H1 (cell line): ENCODE measurements at regions not wholly inside any gene's neighbourhood (a gene's known extent, or its start where the extent isn't known, plus 50 kb on each side); places are given as distances from the start of the nearest gene placed in this dataset.

Source experiments
- CTCF ChIA-PET: fragments of 300-600 bp; sonication (Branson Sonifier 250); formaldehyde crosslinking; loops from one replicate; lab custom pipeline; 2021; ENCODE audit not compliant: partially characterized antibody; lab: Charles Lee
- POLR2A ChIA-PET: fragments of 300-600 bp; sonication (Branson Sonifier 250); formaldehyde crosslinking; loops from one replicate; lab custom pipeline; 2021; ENCODE audit warnings: inconsistent platforms; ENCODE audit not compliant: partially characterized antibody; lab: Charles Lee
- DNase-seq, 2 experiments: peaks; one replicate each; pipeline versions ENCODE4 v3.0.0 to v3.0.0-alpha.2; 2010 to 2022; ENCODE audit warnings: low spot score in 2 of 2, low read depth in 1 of 2, mixed read lengths in 1 of 2
- FAIRE-seq: peaks from 2 replicates; lab custom pipeline; 2011; peaks lifted over from hg19 to GRCh38; lab: Jason Lieb, UNC
- H2AFZ ChIP-seq: 2 replicates; pipeline ENCODE4 v1.8.1; 2012; ENCODE audit warnings: low read length, inconsistent platforms
- H2AK5ac ChIP-seq: 2 replicates; pipeline ENCODE4 v1.6.1; 2013; ENCODE audit warnings: low read depth, low read length
- H2BK120ac ChIP-seq: replicated peaks from 2 replicates; pipeline ENCODE3; 2013; ENCODE audit warnings: low read depth, low read length, inconsistent platforms
- H2BK12ac ChIP-seq: 2 replicates; pipeline ENCODE4 v1.6.1; 2013; ENCODE audit warnings: low read depth, low read length
- H2BK15ac ChIP-seq: 2 replicates; pipeline ENCODE4 v1.6.1; 2013; ENCODE audit warnings: low read length
- H2BK20ac ChIP-seq: 2 replicates; pipeline ENCODE4 v1.6.1; 2013; ENCODE audit warnings: low read length
- H2BK5ac ChIP-seq: 2 replicates; pipeline ENCODE4 v1.6.1; 2013; ENCODE audit warnings: low read depth, low read length
- H3K14ac ChIP-seq: 2 replicates; pipeline ENCODE4 v1.6.1; 2013; ENCODE audit warnings: inconsistent platforms; ENCODE audit not compliant: insufficient read length
- H3K18ac ChIP-seq: 2 replicates; pipeline ENCODE4 v1.6.1; 2013; ENCODE audit warnings: low read length; ENCODE audit errors: extremely low read depth
- H3K23ac ChIP-seq: 2 replicates; pipeline ENCODE4 v1.6.1; 2013; ENCODE audit warnings: inconsistent platforms; ENCODE audit not compliant: insufficient read length
- H3K23me2 ChIP-seq: 2 replicates; pipeline ENCODE4 v1.6.1; 2013; ENCODE audit warnings: low read depth, low read length
- H3K27ac ChIP-seq: 2 replicates; pipeline ENCODE4 v1.6.1; 2011; ENCODE audit warnings: low read depth, low read length, inconsistent platforms
- H3K27me3 ChIP-seq, 4 experiments: replicated peaks in 1 of 4; 1 replicate in 1 of 4; 2 replicates in 3 of 4; pipeline versions ENCODE4 v1.6.1 to v1.8.1; 2011 to 2013; ENCODE audit warnings: low read length in 3 of 4, mild to moderate bottlenecking in 3 of 4, inconsistent platforms in 2 of 4, mixed read lengths in 2 of 4, moderate library complexity in 1 of 4; ENCODE audit not compliant: control insufficient read depth in 3 of 4, insufficient read depth in 3 of 4; ENCODE audit errors: extremely low read depth in 1 of 4
- H3K36me3 ChIP-seq, 4 experiments: 2 replicates each; pipeline versions ENCODE4 v1.6.1 to v1.8.1; 2011 to 2013; ENCODE audit warnings: mild to moderate bottlenecking in 4 of 4, low read length in 3 of 4, moderate library complexity in 2 of 4, control low read depth in 1 of 4, inconsistent platforms in 1 of 4; ENCODE audit not compliant: insufficient read depth in 4 of 4, control insufficient read depth in 2 of 4
- H3K4ac ChIP-seq: replicated peaks from 2 replicates; pipeline ENCODE3; 2013; ENCODE audit warnings: low read length, low read depth, mixed read lengths, inconsistent platforms; ENCODE audit not compliant: insufficient read length
- H3K4me1 ChIP-seq, 4 experiments: replicated peaks in 1 of 4; 1 replicate in 1 of 4; 2 replicates in 3 of 4; pipeline versions ENCODE4 v1.6.1 to v1.8.1; 2011 to 2013; ENCODE audit warnings: low read length in 3 of 4, inconsistent platforms in 2 of 4, mixed read lengths in 1 of 4; ENCODE audit not compliant: insufficient read depth in 4 of 4, control insufficient read depth in 3 of 4
- H3K4me2 ChIP-seq, 2 experiments: 2 replicates each; pipeline versions ENCODE4 v1.6.1 to v1.8.1; 2011 to 2013; ENCODE audit warnings: low read depth in 2 of 2, low read length in 2 of 2, control low read depth in 1 of 2, inconsistent platforms in 1 of 2, mild to moderate bottlenecking in 1 of 2; ENCODE audit not compliant: insufficient read depth in 1 of 2
- H3K4me3 ChIP-seq, 4 experiments: fragments of 200-600, 300-600 bp in 1 of 4; sonication (generic), shearing (Covaris generic), sonication (Bioruptor Twin) in 1 of 4; 2 replicates each; pipeline versions ENCODE4 v1.5.1 to v1.8.1; 2011 to 2016; ENCODE audit warnings: low read length in 4 of 4, low read depth in 3 of 4, control low read depth in 2 of 4, inconsistent platforms in 2 of 4, mild to moderate bottlenecking in 2 of 4, mixed read lengths in 1 of 4, moderate library complexity in 1 of 4; ENCODE audit not compliant: insufficient read depth in 2 of 4; ENCODE audit errors: extremely low read depth in 1 of 4
- H3K56ac ChIP-seq: replicated peaks from 2 replicates; pipeline ENCODE3; 2013; ENCODE audit warnings: low read depth, mild to moderate bottlenecking, mixed read lengths, low read length, inconsistent platforms; ENCODE audit not compliant: insufficient read length
- H3K79me1 ChIP-seq: 2 replicates; pipeline ENCODE4 v1.6.1; 2013; ENCODE audit warnings: low read depth, low read length, control low read depth
- H3K79me2 ChIP-seq, 2 experiments: 2 replicates each; pipeline versions ENCODE4 v1.6.1 to v1.8.1; 2012 to 2013; ENCODE audit warnings: low read length in 2 of 2, mild to moderate bottlenecking in 2 of 2, inconsistent platforms in 1 of 2; ENCODE audit not compliant: insufficient read depth in 2 of 2, control insufficient read depth in 1 of 2
- H3K9ac ChIP-seq, 4 experiments: replicated peaks in 1 of 4; 1 replicate in 1 of 4; 2 replicates in 3 of 4; pipeline versions ENCODE4 v1.6.1 to v1.8.1; 2011 to 2013; ENCODE audit warnings: low read depth in 3 of 4, low read length in 3 of 4, control low read depth in 2 of 4, mild to moderate bottlenecking in 2 of 4, moderate library complexity in 2 of 4, inconsistent platforms in 1 of 4; ENCODE audit errors: extremely low read depth in 1 of 4
- H3K9me3 ChIP-seq, 2 experiments: 2 replicates each; pipeline versions ENCODE4 v1.6.1 to v1.8.1; 2012 to 2013; ENCODE audit warnings: mild to moderate bottlenecking in 2 of 2, moderate library complexity in 2 of 2, control low read depth in 1 of 2, inconsistent platforms in 1 of 2, low read depth in 1 of 2, low read length in 1 of 2, mixed read lengths in 1 of 2; ENCODE audit not compliant: insufficient read depth in 2 of 2
- H4K20me1 ChIP-seq, 2 experiments: replicated peaks in 1 of 2; 2 replicates each; pipeline versions ENCODE3 to v1.8.1; 2011 to 2013; ENCODE audit warnings: inconsistent platforms in 2 of 2, low read length in 2 of 2, mild to moderate bottlenecking in 1 of 2; ENCODE audit not compliant: insufficient read depth in 2 of 2, control insufficient read depth in 1 of 2
- H4K5ac ChIP-seq: 2 replicates; pipeline ENCODE4 v1.6.1; 2013; ENCODE audit warnings: low read length, low read depth, mixed read lengths, inconsistent platforms; ENCODE audit not compliant: insufficient read length
- H4K8ac ChIP-seq: 2 replicates; pipeline ENCODE4 v1.8.0; 2013; ENCODE audit warnings: mild to moderate bottlenecking, moderate library complexity, low read length, inconsistent platforms; ENCODE audit not compliant: insufficient read depth; ENCODE audit errors: extremely low read depth
- H4K91ac ChIP-seq: replicated peaks from 2 replicates; pipeline ENCODE3; 2013; ENCODE audit warnings: low read length, mixed read lengths, inconsistent platforms; ENCODE audit not compliant: insufficient read length
- KDM5A ChIP-seq: fragments of 200-600 bp; IDR thresholded peaks from 2 replicates; pipeline ENCODE4 v1.7.1; 2012; ENCODE audit warnings: mild to moderate bottlenecking, low read length, inconsistent platforms, mixed read lengths
- SP2 ChIP-seq: IDR thresholded peaks from 2 replicates; pipeline ENCODE4 v1.6.1; 2012; ENCODE audit warnings: mild to moderate bottlenecking, low read length, inconsistent platforms
- WGBS, 2 experiments: shearing (Covaris generic) in 1 of 2; methylation state at CpG; one replicate each; pipeline versions ENCODE4 v1.1.6 to v1.1.7; 2013 to 2015; ENCODE audit warnings: low lambda C conversion rate in 2 of 2, mixed read lengths in 2 of 2, inconsistent platforms in 1 of 2, low coverage in 1 of 2, missing lambda C conversion rate in 1 of 2; ENCODE audit not compliant: insufficient replicate concordance in 2 of 2, insufficient coverage in 1 of 2, insufficient read length in 1 of 2; ENCODE audit errors: extremely low coverage in 1 of 2, missing lambda C conversion rate in 1 of 2; 5-methylcytosine and 5-hydroxymethylcytosine counted together

DNA sequence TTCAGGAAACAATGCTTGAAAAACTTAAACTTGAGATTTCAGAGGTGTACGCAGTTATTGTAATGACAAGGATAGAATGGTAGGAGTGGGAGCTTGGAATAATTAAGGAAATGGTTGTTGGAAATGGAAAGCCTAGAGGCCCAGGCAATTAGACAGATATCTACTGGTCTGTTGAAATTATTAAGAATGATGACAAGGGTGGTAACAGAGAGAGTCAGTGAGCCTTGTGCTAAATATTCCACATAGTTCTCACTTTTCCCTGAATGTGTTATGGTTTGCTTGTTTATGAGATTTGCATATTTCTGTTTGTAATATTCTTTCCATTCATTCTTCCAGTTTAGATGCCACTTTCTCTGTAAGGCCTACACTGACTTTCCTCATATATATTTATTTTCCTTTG, 66.0 kb upstream of the ATP2B1 start:
- no peak overlapping the region for H3K18ac ChIP-seq
- H3K9me3 ChIP-seq, result no peaks in the 10 kb centered on the region
- H2BK15ac ChIP-seq, result no peak overlapping the region
- H2BK5ac ChIP-seq, result no peak overlapping the region
- H2BK12ac ChIP-seq, result no peak overlapping the region
- H3K4me2 ChIP-seq, result no peak overlapping the region
- H3K4me1 ChIP-seq, result no peaks in the 10 kb centered on the region
- H3K27ac ChIP-seq, result no peak overlapping the region
- H2BK20ac ChIP-seq, result no peak overlapping the region
- H3K23ac ChIP-seq, result no peak overlapping the region
- DNase-seq (no peak), FAIRE-seq (no peak)
- H3K23me2 ChIP-seq, result peaks cover 4% of the 10 kb centered on the region; the same call in 1 of the 2 replicates
- no peak overlapping the region for H3K14ac ChIP-seq
- H2BK120ac ChIP-seq, result no peak overlapping the region
- no peak overlapping the region for H3K56ac ChIP-seq
- H4K91ac ChIP-seq, result no peak overlapping the region
- H3K79me1 ChIP-seq, result no peaks in the 10 kb centered on the region
- no peaks in the 10 kb centered on the region for H3K79me2 ChIP-seq
- H2AFZ ChIP-seq, result no peak overlapping the region
- 100% methylated on average over 1 of the region's 1 CpG; no CpG with 5 or more reads in 1 of the 2 experiments for WGBS, 2 experiments
- H4K20me1 ChIP-seq, result no peaks in the 10 kb centered on the region
- no peak overlapping the region for H4K8ac ChIP-seq
- H3K27me3 ChIP-seq, result no peaks in the 10 kb centered on the region
- CTCF ChIA-PET, result interaction anchor here (0.7 kb wide), 1 partner anchor 231 kb away, joined by 3 read pairs; no protein-coding TSS in a partner anchor
- no peak overlapping the region for H3K9ac ChIP-seq
- TF ChIP-seq KDM5A, result no peak
- no peak for TF ChIP-seq SP2
- TF ChIP-seq, all 59 proteins: peak for 0
- POLR2A ChIA-PET, result no interaction called here
- Histone ChIP-seq H2AK5ac (no peak overlapping the region), H3K4ac (no peak overlapping the region), H3K36me3 (no peaks in the 10 kb centered on the region), H3K4me3 (no peak overlapping the region), H4K5ac (no peak overlapping the region)
